ENCODE measurements at regions not wholly inside any gene's neighbourhood (a gene's known extent, or its start where the extent isn't known, plus 50 kb on each side); places are given as distances from the start of the nearest gene placed in this dataset.

- Histone ChIP-seq H3K4me3 (ENCODE audit: insufficient read depth, low read depth, low read length) (no peak overlapping the region), H3K27me3 (ENCODE audit: control insufficient read depth, insufficient read depth, low read length, poor library complexity, severe bottlenecking) (no peaks in the 10 kb centered on the region), H3K9me3 (ENCODE audit: control insufficient read depth, low read length) (no peaks in the 10 kb centered on the region), H3K4me1 (ENCODE audit: control insufficient read depth, insufficient read depth, low read length) (no peaks in the 10 kb centered on the region), H3K27ac (ENCODE audit: insufficient read depth, low read depth, low read length, poor library complexity, severe bottlenecking) (no peak overlapping the region), H3K36me3 (ENCODE audit: control insufficient read depth, insufficient read depth, low read length) (no peaks in the 10 kb centered on the region)
- 80 to 95% methylated on average over 1 of the region's 1 CpG for WGBS, 2 experiments
Measured at GRCh38 chr5:81914696-81915095, 57.1 kb upstream of the ATG10 start.

GRCh38 chr5:81912933-81913332, 58.9 kb upstream of the ATG10 start:
- 89 to 93% methylated on average over 8 of the region's 8 CpGs for WGBS, 2 experiments
- Histone ChIP-seq H3K36me3 (ENCODE audit: control insufficient read depth, insufficient read depth, low read length) (no peaks in the 10 kb centered on the region), H3K9me3 (ENCODE audit: control insufficient read depth, low read length) (no peaks in the 10 kb centered on the region), H3K27ac (ENCODE audit: insufficient read depth, low read depth, low read length, poor library complexity, severe bottlenecking) (no peak overlapping the region), H3K4me3 (ENCODE audit: insufficient read depth, low read depth, low read length) (no peak overlapping the region), H3K27me3 (ENCODE audit: control insufficient read depth, insufficient read depth, low read length, poor library complexity, severe bottlenecking) (no peaks in the 10 kb centered on the region), H3K4me1 (ENCODE audit: control insufficient read depth, insufficient read depth, low read length) (no peaks in the 10 kb centered on the region)

DNA sequence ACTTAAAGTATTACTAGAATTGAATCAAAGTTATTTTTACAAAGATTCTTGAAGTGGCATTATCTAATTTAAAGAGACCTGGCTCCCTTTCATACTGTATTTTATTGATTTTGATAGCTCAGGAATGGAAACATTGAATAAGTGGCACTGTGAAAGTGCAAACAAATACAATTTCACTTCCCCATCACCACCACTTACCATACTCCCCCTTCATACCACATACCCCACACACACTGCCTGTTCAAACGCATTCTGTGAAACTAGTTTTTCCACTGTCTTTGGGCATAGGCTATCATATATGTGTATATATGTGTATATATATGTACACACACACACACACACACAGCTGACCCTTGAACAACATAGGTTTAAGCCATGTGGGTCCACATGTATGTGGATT, 62.1 kb upstream of the ATG10 start:
- H3K4me1 ChIP-seq (ENCODE audit: control insufficient read depth, insufficient read depth, low read length): no peaks in the 10 kb centered on the region
- H3K9me3 ChIP-seq (ENCODE audit: control insufficient read depth, low read length): no peaks in the 10 kb centered on the region
- no peak overlapping the region for H3K27ac ChIP-seq (ENCODE audit: insufficient read depth, low read depth, low read length, poor library complexity, severe bottlenecking)
- no peaks in the 10 kb centered on the region for H3K27me3 ChIP-seq (ENCODE audit: control insufficient read depth, insufficient read depth, low read length, poor library complexity, severe bottlenecking)
- H3K36me3 ChIP-seq (ENCODE audit: control insufficient read depth, insufficient read depth, low read length): no peaks in the 10 kb centered on the region
- 100% methylated on average over 1 of the region's 1 CpG; no CpG with 5 or more reads in 1 of the 2 experiments for WGBS, 2 experiments
- no peak overlapping the region for H3K4me3 ChIP-seq (ENCODE audit: insufficient read depth, low read depth, low read length)

- H3K36me3 ChIP-seq (ENCODE audit: control insufficient read depth, insufficient read depth, low read length): no peaks in the 10 kb centered on the region
- H3K4me3 ChIP-seq (ENCODE audit: insufficient read depth, low read depth, low read length): no peak overlapping the region
- H3K27ac ChIP-seq (ENCODE audit: insufficient read depth, low read depth, low read length, poor library complexity, severe bottlenecking): no peak overlapping the region
- no peaks in the 10 kb centered on the region for H3K9me3 ChIP-seq (ENCODE audit: control insufficient read depth, low read length)
- H3K27me3 ChIP-seq (ENCODE audit: control insufficient read depth, insufficient read depth, low read length, poor library complexity, severe bottlenecking): no peaks in the 10 kb centered on the region
- WGBS, 2 experiments: 88 to 96% methylated on average over 5 of the region's 5 CpGs
- no peaks in the 10 kb centered on the region for H3K4me1 ChIP-seq (ENCODE audit: control insufficient read depth, insufficient read depth, low read length)
Measured at GRCh38 chr5:81908771-81909170, 63.1 kb upstream of the ATG10 start.

- Histone ChIP-seq H3K4me3 (ENCODE audit: insufficient read depth, low read depth, low read length) (no peak overlapping the region), H3K27me3 (ENCODE audit: control insufficient read depth, insufficient read depth, low read length, poor library complexity, severe bottlenecking) (no peaks in the 10 kb centered on the region), H3K36me3 (ENCODE audit: control insufficient read depth, insufficient read depth, low read length) (no peaks in the 10 kb centered on the region), H3K27ac (ENCODE audit: insufficient read depth, low read depth, low read length, poor library complexity, severe bottlenecking) (no peak overlapping the region), H3K9me3 (ENCODE audit: control insufficient read depth, low read length) (no peaks in the 10 kb centered on the region), H3K4me1 (ENCODE audit: control insufficient read depth, insufficient read depth, low read length) (no peaks in the 10 kb centered on the region)
- WGBS, 2 experiments: 93 to 94% methylated on average over 10 of the region's 10 CpGs
Measured at GRCh38 chr5:81908044-81908443, 63.8 kb upstream of the ATG10 start.

DNA sequence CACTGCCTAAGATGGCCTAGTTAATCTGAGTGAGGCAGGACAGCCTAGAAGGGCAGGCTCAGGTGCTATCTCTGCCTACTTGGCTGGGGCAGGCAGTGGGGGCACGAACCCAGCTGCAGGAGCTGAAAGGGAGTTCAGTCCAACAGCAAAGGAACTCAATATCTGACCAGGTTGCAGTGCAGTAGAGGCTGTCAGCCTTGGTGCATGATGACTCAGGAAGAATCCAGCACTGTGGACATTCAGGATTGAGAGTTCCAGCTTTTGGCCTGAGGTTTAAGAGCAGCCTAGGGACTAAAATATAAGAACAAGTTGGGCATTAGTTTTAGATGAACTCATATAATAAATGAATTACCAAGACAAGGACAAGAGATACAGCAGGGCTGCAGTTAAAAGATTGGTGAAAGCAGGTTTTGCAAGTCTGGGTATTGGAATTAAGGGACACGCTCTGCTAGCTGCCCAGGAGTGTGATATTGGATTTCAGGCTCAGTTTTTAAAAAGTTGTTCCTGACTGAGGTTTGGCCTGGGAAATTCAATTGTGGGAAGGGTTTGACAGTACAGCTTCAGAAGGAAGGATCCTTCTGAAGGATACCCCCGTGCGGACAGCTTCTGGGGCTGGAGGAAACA, 64.7 kb upstream of the ATG10 start:
- WGBS, 2 experiments: 95% methylated on average over 4 of the region's 4 CpGs
- no peaks in the 10 kb centered on the region for H3K27me3 ChIP-seq (ENCODE audit: control insufficient read depth, insufficient read depth, low read length, poor library complexity, severe bottlenecking)
- H3K36me3 ChIP-seq (ENCODE audit: control insufficient read depth, insufficient read depth, low read length): no peaks in the 10 kb centered on the region
- H3K27ac ChIP-seq (ENCODE audit: insufficient read depth, low read depth, low read length, poor library complexity, severe bottlenecking): no peak overlapping the region
- no peak overlapping the region for H3K4me3 ChIP-seq (ENCODE audit: insufficient read depth, low read depth, low read length)
- no peaks in the 10 kb centered on the region for H3K9me3 ChIP-seq (ENCODE audit: control insufficient read depth, low read length)
- H3K4me1 ChIP-seq (ENCODE audit: control insufficient read depth, insufficient read depth, low read length): no peaks in the 10 kb centered on the region

GRCh38 chr5:81906086-81906485, 65.7 kb upstream of the ATG10 start:
- no peaks in the 10 kb centered on the region for H3K4me1 ChIP-seq (ENCODE audit: control insufficient read depth, insufficient read depth, low read length)
- H3K27me3 ChIP-seq (ENCODE audit: control insufficient read depth, insufficient read depth, low read length, poor library complexity, severe bottlenecking): no peaks in the 10 kb centered on the region
- WGBS, 2 experiments: 94 to 97% methylated on average over 5 of the region's 5 CpGs
- no peak overlapping the region for H3K4me3 ChIP-seq (ENCODE audit: insufficient read depth, low read depth, low read length)
- H3K9me3 ChIP-seq (ENCODE audit: control insufficient read depth, low read length): no peaks in the 10 kb centered on the region
- H3K27ac ChIP-seq (ENCODE audit: insufficient read depth, low read depth, low read length, poor library complexity, severe bottlenecking): no peak overlapping the region
- H3K36me3 ChIP-seq (ENCODE audit: control insufficient read depth, insufficient read depth, low read length): no peaks in the 10 kb centered on the region

GRCh38 chr5:81904861-81905260, 67.0 kb upstream of the ATG10 start:
- Histone ChIP-seq H3K4me1 (ENCODE audit: control insufficient read depth, insufficient read depth, low read length) (no peaks in the 10 kb centered on the region), H3K4me3 (ENCODE audit: insufficient read depth, low read depth, low read length) (no peak overlapping the region), H3K27ac (ENCODE audit: insufficient read depth, low read depth, low read length, poor library complexity, severe bottlenecking) (no peak overlapping the region), H3K9me3 (ENCODE audit: control insufficient read depth, low read length) (no peaks in the 10 kb centered on the region), H3K27me3 (ENCODE audit: control insufficient read depth, insufficient read depth, low read length, poor library complexity, severe bottlenecking) (no peaks in the 10 kb centered on the region), H3K36me3 (ENCODE audit: control insufficient read depth, insufficient read depth, low read length) (no peaks in the 10 kb centered on the region)
- 82 to 89% methylated on average over 1 of the region's 2 CpGs for WGBS, 2 experiments

GRCh38 chr5:81904166-81904565, 67.7 kb upstream of the ATG10 start:
- no peak overlapping the region for H3K27ac ChIP-seq (ENCODE audit: insufficient read depth, low read depth, low read length, poor library complexity, severe bottlenecking)
- 90 to 92% methylated on average over 3 of the region's 3 CpGs for WGBS, 2 experiments
- no peaks in the 10 kb centered on the region for H3K27me3 ChIP-seq (ENCODE audit: control insufficient read depth, insufficient read depth, low read length, poor library complexity, severe bottlenecking)

DNA sequence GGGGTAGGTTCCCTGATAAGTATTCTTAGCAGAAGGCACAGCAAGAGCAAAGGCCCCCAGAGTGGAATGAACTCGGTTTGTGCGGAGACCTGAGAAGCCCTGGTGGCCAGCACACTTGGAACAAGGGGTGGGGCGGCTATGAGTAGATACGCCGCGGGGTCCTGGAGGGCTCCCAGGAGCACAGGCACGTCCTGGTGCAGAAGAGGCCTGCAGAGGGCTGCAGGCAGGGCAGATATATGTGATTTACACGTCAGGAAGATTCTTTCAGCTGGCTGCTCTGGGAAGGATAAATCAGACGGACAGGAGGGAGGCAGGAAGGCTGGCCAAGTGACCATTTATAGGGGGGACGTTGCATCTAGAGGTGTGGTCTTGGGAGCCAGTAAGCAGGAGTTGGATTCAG, 70.2 kb upstream of the ATG10 start:
- Histone ChIP-seq H3K4me3 (ENCODE audit: insufficient read depth, low read depth, low read length) (no peak overlapping the region), H3K27ac (ENCODE audit: insufficient read depth, low read depth, low read length, poor library complexity, severe bottlenecking) (no peak overlapping the region), H3K27me3 (ENCODE audit: control insufficient read depth, insufficient read depth, low read length, poor library complexity, severe bottlenecking) (no peaks in the 10 kb centered on the region), H3K36me3 (ENCODE audit: control insufficient read depth, insufficient read depth, low read length) (no peaks in the 10 kb centered on the region), H3K4me1 (ENCODE audit: control insufficient read depth, insufficient read depth, low read length) (no peaks in the 10 kb centered on the region), H3K9me3 (ENCODE audit: control insufficient read depth, low read length) (no peaks in the 10 kb centered on the region)
- WGBS, 2 experiments: 93 to 95% methylated on average over 10 of the region's 10 CpGs

More at GRCh38 chr5:81904166-81904565, 67.7 kb upstream of the ATG10 start:
- Histone ChIP-seq H3K36me3 (ENCODE audit: control insufficient read depth, insufficient read depth, low read length) (no peaks in the 10 kb centered on the region), H3K4me3 (ENCODE audit: insufficient read depth, low read depth, low read length) (no peak overlapping the region), H3K9me3 (ENCODE audit: control insufficient read depth, low read length) (no peaks in the 10 kb centered on the region), H3K4me1 (ENCODE audit: control insufficient read depth, insufficient read depth, low read length) (no peaks in the 10 kb centered on the region)

- Histone ChIP-seq H3K36me3 (ENCODE audit: control insufficient read depth, insufficient read depth, low read length) (no peaks in the 10 kb centered on the region), H3K4me1 (ENCODE audit: control insufficient read depth, insufficient read depth, low read length) (no peaks in the 10 kb centered on the region), H3K4me3 (ENCODE audit: insufficient read depth, low read depth, low read length) (no peak overlapping the region), H3K27me3 (ENCODE audit: control insufficient read depth, insufficient read depth, low read length, poor library complexity, severe bottlenecking) (no peaks in the 10 kb centered on the region), H3K9me3 (ENCODE audit: control insufficient read depth, low read length) (no peaks in the 10 kb centered on the region), H3K27ac (ENCODE audit: insufficient read depth, low read depth, low read length, poor library complexity, severe bottlenecking) (no peak overlapping the region)
- WGBS, 2 experiments: 93 to 100% methylated on average over 1 to 2 of the region's 2 CpGs
Measured at GRCh38 chr5:81899123-81899522, 72.7 kb upstream of the ATG10 start.

All from ectodermal cell (in vitro differentiated cells).